BLaER1 treated with 17β-estradiol and CSF1 and Interleukin-3, amounts not matched to agents 10 nM and 100 nM (cell line): ENCODE measurements at regions not wholly inside any gene's neighbourhood (a gene's known extent, or its start where the extent isn't known, plus 50 kb on each side); places are given as distances from the start of the nearest gene placed in this dataset.

ENCODE experiments used
- H3K27ac ChIP-seq, 11 experiments: shearing (Covaris generic); formaldehyde crosslinking; 2 replicates each; pipeline ENCODE4 v1.8.1; 2022
- H3K27me3 ChIP-seq, 11 experiments: shearing (Covaris generic); formaldehyde crosslinking; 2 replicates each; pipeline ENCODE4 v1.8.1; 2022
- H3K36me3 ChIP-seq, 11 experiments: shearing (Covaris generic); formaldehyde crosslinking; 2 replicates each; pipeline ENCODE4 v1.8.1; 2022
- H3K4me1 ChIP-seq, 10 experiments: shearing (Covaris generic); formaldehyde crosslinking; 2 replicates each; pipeline ENCODE4 v1.8.1; 2022
- H3K4me2 ChIP-seq, 11 experiments: shearing (Covaris generic); formaldehyde crosslinking; 2 replicates each; pipeline ENCODE4 v1.8.1; 2022
- H3K4me3 ChIP-seq, 10 experiments: shearing (Covaris generic); formaldehyde crosslinking; 2 replicates each; pipeline ENCODE4 v1.8.1; 2022
- H3K9ac ChIP-seq, 11 experiments: shearing (Covaris generic); formaldehyde crosslinking; 2 replicates each; pipeline ENCODE4 v1.8.1; 2022
- H3K9me3 ChIP-seq, 11 experiments: shearing (Covaris generic); formaldehyde crosslinking; replicated peaks in 1 of 11; 2 replicates each; pipeline ENCODE4 v1.8.1; 2022
- H4K20me1 ChIP-seq, 11 experiments: shearing (Covaris generic); formaldehyde crosslinking; 2 replicates each; pipeline ENCODE4 v1.8.1; 2022
- Cebpa-rat ChIP-seq, 11 experiments: shearing (Covaris generic); IDR thresholded peaks; 2 replicates each; pipeline ENCODE4 v1.8.1; 2022

GRCh38 chrX:23616361-23616760 lies 50.9 kb upstream of the PRDX4 start:
- Histone ChIP-seq H3K9me3 (peaks cover 8 to 16% (median 12%) of the 10 kb centered on the region in 11 experiments; a peak in 20 of 22 replicates), H3K27ac (no peak overlapping the region)
- TF ChIP-seq Cebpa-rat (IDR thresholded peaks at IDR 0.05) = no peak

More at GRCh38 chrX:23616361-23616760, 50.9 kb upstream of the PRDX4 start:
- Histone ChIP-seq H3K9ac (no peak overlapping the region), H3K4me1 (no peaks in the 10 kb centered on the region), H3K4me2 (no peak overlapping the region), H3K36me3 (no peaks in the 10 kb centered on the region), H3K4me3 (no peak overlapping the region), H3K27me3 (no peaks in the 10 kb centered on the region), H4K20me1 (no peaks in the 10 kb centered on the region)
